Ovary (tissue), 3 donors: ENCODE measurements at regions not wholly inside any gene's neighbourhood (a gene's known extent, or its start where the extent isn't known, plus 50 kb on each side); places are given as distances from the start of the nearest gene placed in this dataset.

ENCODE experiments used
- POLR2A ChIP-seq: fragments of 450-650 bp; IDR thresholded peaks from one replicate; pipeline ENCODE4 v1.6.1; 2017; ENCODE audit warnings: antibody characterized with exemption, mild to moderate bottlenecking, moderate library complexity
- TF ChIP-seq, protein P1 (sequence below), 3 donors: fragments of 450-650 bp in 2 of 3; fragments of 200-600 bp in 1 of 3; IDR thresholded peaks; one replicate each; pipeline versions ENCODE4 v1.5.1 to v1.8.0; 2016 to 2022; ENCODE audit warnings: antibody characterized with exemption in 3 of 3, mild to moderate bottlenecking in 1 of 3
- donor health status: DM: no; HTN: no; CAD: no.

DNA sequence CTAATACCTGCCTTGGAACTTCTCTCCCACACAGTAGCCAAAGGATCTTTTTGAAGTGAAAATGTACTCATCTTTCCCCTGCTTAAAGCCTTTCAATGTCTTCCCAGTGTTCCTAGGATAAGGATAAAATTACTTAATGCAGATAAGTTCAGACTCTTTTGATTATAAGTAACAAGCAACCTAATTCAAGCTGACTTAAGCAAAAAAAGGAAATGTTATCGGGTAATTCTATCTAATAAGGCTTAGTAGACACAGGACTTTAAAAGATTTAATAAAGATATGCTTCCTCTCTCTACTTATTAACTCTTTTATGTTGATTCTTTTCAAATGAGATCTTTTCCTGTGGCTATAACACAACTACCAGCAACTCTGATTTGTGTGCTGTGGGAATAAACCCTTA lies 284.2 kb downstream of the OXSM start:
- TF ChIP-seq, protein P1, sequence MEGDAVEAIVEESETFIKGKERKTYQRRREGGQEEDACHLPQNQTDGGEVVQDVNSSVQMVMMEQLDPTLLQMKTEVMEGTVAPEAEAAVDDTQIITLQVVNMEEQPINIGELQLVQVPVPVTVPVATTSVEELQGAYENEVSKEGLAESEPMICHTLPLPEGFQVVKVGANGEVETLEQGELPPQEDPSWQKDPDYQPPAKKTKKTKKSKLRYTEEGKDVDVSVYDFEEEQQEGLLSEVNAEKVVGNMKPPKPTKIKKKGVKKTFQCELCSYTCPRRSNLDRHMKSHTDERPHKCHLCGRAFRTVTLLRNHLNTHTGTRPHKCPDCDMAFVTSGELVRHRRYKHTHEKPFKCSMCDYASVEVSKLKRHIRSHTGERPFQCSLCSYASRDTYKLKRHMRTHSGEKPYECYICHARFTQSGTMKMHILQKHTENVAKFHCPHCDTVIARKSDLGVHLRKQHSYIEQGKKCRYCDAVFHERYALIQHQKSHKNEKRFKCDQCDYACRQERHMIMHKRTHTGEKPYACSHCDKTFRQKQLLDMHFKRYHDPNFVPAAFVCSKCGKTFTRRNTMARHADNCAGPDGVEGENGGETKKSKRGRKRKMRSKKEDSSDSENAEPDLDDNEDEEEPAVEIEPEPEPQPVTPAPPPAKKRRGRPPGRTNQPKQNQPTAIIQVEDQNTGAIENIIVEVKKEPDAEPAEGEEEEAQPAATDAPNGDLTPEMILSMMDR (IDR thresholded peaks at IDR 0.05) = no peak
- TF ChIP-seq POLR2A = no peak
